ENCODE measurements at regions not wholly inside any gene's neighbourhood (a gene's known extent, or its start where the extent isn't known, plus 50 kb on each side); places are given as distances from the start of the nearest gene placed in this dataset.

- CTCF ChIA-PET, result interaction anchor here (0.5 to 1.9 kb wide), 3 partner anchors 9 to 243 kb away, joined by 3 to 6 read pairs (median 3); no protein-coding TSS in a partner anchor
- H3K36me3 Mint-ChIP-seq, result no peaks in the 10 kb centered on the region
- peaks cover 7% of the 10 kb centered on the region for H3K4me1 Mint-ChIP-seq
- H3K27me3 Mint-ChIP-seq, result peaks cover 42% of the 10 kb centered on the region
- ATAC-seq (no peak), DNase-seq (no peak)
- no peak overlapping the region for H3K4me3 Mint-ChIP-seq
- no peaks in the 10 kb centered on the region for H3K9me3 Mint-ChIP-seq (ENCODE audit: low read depth)
- no peak overlapping the region for H3K27ac Mint-ChIP-seq
These were observed 105.4 kb upstream of the MBNL2 start for GRCh38 chr13:97116754-97117153.

DNA sequence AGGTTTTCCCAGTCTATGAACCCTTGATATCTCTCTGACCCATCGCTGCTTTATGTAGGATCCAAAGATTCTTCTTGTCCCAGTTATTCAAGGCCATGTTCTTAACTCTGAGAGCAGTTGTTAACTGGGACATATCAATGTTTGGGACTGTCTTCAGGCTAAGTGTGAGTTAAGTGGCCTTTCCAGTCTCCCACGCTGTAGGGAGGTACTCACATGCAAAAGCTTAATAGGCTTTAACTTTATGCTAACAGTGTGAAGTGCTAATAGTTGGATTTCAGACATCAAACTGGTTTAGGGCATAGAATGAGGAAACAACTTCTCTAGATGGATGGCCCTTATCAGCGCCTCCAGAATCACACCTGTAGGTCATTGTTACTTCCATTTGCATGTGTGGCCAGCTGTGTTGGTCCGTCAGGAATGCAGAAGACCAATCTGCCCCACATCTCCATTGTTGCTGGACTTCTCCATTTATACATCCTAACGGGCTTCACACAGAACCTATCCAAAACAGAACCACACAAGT, 104.7 kb upstream of the MBNL2 start:
- peaks cover 44% of the 10 kb centered on the region for H3K27me3 Mint-ChIP-seq
- CTCF ChIA-PET, result interaction anchor here (0.5 to 1.9 kb wide), 3 partner anchors 8 to 242 kb away, joined by 3 to 6 read pairs (median 3); no protein-coding TSS in a partner anchor
- H3K4me3 Mint-ChIP-seq, result no peak overlapping the region

GRCh38 chr13:97119943-97120342, 102.2 kb upstream of the MBNL2 start:
- H3K4me1 Mint-ChIP-seq, result peaks cover 1% of the 10 kb centered on the region
- no peak for ATAC-seq
- H3K27ac Mint-ChIP-seq, result no peak overlapping the region
- CTCF ChIA-PET, result no interaction called here
- no peaks in the 10 kb centered on the region for H3K9me3 Mint-ChIP-seq (ENCODE audit: low read depth)
- DNase-seq, result no peak
- H3K27me3 Mint-ChIP-seq, result peaks cover 46% of the 10 kb centered on the region
- H3K4me3 Mint-ChIP-seq, result no peak overlapping the region
- no peaks in the 10 kb centered on the region for H3K36me3 Mint-ChIP-seq

More for the DNA sequence above, 104.7 kb upstream of the MBNL2 start:
- peaks cover 7% of the 10 kb centered on the region for H3K4me1 Mint-ChIP-seq
- no peak overlapping the region for H3K27ac Mint-ChIP-seq
- ATAC-seq (no peak), DNase-seq (no peak)
- H3K36me3 Mint-ChIP-seq, result no peaks in the 10 kb centered on the region
- no peaks in the 10 kb centered on the region for H3K9me3 Mint-ChIP-seq (ENCODE audit: low read depth)

DNA sequence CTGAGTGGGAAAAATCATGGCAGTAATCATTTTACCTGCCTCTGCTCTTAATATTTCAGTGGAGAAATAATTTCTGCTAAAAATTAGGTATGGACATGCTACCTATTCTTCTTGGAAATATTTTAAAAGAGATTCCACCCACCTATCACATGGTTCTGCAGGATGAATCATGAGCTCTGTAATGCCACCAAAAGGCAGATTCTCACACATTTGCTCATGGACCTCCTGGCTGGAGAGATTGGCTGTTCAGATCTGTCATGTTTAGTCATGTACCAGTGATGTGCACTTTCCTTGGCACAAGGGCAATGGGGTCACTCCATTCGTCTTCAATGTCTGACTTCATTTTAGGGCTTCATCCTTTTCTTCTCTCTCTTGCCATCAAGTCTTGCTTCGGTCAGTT, 101.8 kb upstream of the MBNL2 start:
- H3K4me3 Mint-ChIP-seq, result no peak overlapping the region
- peaks cover 4% of the 10 kb centered on the region for H3K4me1 Mint-ChIP-seq
- ATAC-seq, result no peak
- peaks cover 44% of the 10 kb centered on the region for H3K27me3 Mint-ChIP-seq
- no peak overlapping the region for H3K27ac Mint-ChIP-seq
- CTCF ChIA-PET, result interaction anchor here (1.0 kb wide), 1 partner anchor 11 kb away, joined by 3 read pairs; no protein-coding TSS in a partner anchor
- H3K36me3 Mint-ChIP-seq, result no peaks in the 10 kb centered on the region
- DNase-seq, result no peak
- no peaks in the 10 kb centered on the region for H3K9me3 Mint-ChIP-seq (ENCODE audit: low read depth)

GRCh38 chr13:97120976-97121375, 101.2 kb upstream of the MBNL2 start:
- CTCF ChIA-PET, result interaction anchor here (1.0 kb wide), 1 partner anchor 12 kb away, joined by 3 read pairs; no protein-coding TSS in a partner anchor
- Mint-ChIP-seq H3K27me3 (peaks cover 41% of the 10 kb centered on the region), H3K4me3 (no peak overlapping the region), H3K36me3 (no peaks in the 10 kb centered on the region), H3K27ac (no peak overlapping the region), H3K9me3 (ENCODE audit: low read depth) (no peaks in the 10 kb centered on the region), H3K4me1 (peaks cover 11% of the 10 kb centered on the region)
- no peak for DNase-seq
- ATAC-seq, result no peak

DNA sequence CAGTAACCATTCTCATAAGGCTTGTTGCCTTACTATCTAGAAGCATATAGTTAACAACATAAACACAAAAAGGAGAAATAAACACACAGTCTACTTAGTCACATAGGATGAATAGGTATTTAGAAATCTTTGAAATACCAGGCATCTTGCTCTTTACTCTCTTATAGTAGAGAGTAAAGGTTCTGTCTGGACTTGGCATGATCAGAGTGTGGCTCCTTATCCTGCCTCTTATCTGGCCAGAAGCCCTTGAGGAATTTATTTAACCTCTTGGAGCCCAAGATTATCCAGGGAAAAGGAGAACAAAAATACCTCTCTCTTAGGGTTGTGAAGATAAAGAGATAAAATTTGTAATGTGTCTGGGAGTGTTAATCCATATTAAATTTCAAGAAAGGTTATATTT, 100.2 kb upstream of the MBNL2 start:
- Mint-ChIP-seq H3K9me3 (ENCODE audit: low read depth) (no peaks in the 10 kb centered on the region), H3K4me1 (peaks cover 20% of the 10 kb centered on the region), H3K27me3 (peaks cover 36% of the 10 kb centered on the region), H3K27ac (no peak overlapping the region), H3K4me3 (no peak overlapping the region), H3K36me3 (no peaks in the 10 kb centered on the region)
- ATAC-seq, result no peak
- no peak for DNase-seq
- CTCF ChIA-PET, result no interaction called here

DNA sequence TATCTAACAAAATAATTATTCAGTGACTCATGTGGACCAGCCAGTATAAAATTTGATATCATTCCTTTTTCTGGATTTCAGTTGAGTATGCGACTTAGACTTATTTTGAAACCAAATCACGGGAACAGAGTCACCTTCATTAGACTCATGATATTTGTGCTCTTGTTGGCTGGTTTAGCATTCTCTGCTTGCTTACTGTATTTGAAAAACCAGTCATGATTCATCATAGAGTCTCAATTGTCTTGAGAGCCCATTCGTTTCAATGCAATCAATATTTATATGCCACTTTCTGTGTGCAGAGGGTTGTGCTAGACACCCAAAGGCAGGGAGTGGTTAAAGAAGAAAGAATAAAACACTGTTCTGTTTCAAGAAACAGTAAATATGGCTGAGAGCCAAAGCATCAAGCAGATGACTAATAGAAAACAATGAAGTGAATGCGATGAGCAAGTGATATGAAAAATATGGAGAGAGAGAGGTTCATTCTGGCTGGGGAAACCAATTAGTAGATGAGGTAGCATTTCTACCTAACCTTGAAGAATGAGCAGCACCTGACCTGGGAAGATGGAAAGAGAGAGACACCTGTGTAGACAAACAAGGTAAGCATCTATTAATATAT, 99.6 kb upstream of the MBNL2 start:
- no peaks in the 10 kb centered on the region for H3K9me3 Mint-ChIP-seq (ENCODE audit: low read depth)
- peaks cover 36% of the 10 kb centered on the region for H3K27me3 Mint-ChIP-seq
- H3K27ac Mint-ChIP-seq, result no peak overlapping the region
- ATAC-seq, result no peak
- DNase-seq, result no peak
- no peak overlapping the region for H3K4me3 Mint-ChIP-seq
- H3K4me1 Mint-ChIP-seq, result peaks cover 21% of the 10 kb centered on the region
- CTCF ChIA-PET, result interaction anchor here (0.8 to 1.0 kb wide), 2 partner anchors 12 to 14 kb away, joined by 3 to 6 read pairs; no protein-coding TSS in a partner anchor
- H3K36me3 Mint-ChIP-seq, result no peaks in the 10 kb centered on the region

DNA sequence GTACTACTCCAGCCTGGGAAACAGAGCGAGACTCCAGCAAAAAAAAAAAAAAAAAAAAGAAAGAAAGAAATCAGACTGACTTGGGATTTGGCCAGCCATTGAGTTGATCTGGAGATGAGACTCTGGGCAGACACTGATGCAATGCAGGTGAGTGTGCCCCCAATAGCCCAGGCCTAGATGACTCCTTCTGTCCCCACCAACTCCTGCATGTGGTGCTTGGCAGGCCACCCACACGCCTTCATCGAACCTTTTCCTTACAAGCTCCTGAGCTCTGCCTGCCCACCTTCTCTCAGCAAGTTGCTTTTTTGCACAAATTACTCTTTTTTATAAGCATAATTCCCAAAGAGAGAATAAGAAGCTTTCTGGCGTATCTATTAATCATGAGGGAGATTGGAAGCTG, 97.9 kb upstream of the MBNL2 start:
- Mint-ChIP-seq H3K4me1 (peaks cover 21% of the 10 kb centered on the region), H3K4me3 (no peak overlapping the region), H3K9me3 (ENCODE audit: low read depth) (no peaks in the 10 kb centered on the region), H3K27me3 (peaks cover 27% of the 10 kb centered on the region), H3K36me3 (no peaks in the 10 kb centered on the region), H3K27ac (no peak overlapping the region)
- no peak for ATAC-seq
- no peak for DNase-seq
- CTCF ChIA-PET, result interaction anchor here (1.9 to 2.1 kb wide), 2 partner anchors 8 to 14 kb away, joined by 6 to 7 read pairs; no protein-coding TSS in a partner anchor

DNA sequence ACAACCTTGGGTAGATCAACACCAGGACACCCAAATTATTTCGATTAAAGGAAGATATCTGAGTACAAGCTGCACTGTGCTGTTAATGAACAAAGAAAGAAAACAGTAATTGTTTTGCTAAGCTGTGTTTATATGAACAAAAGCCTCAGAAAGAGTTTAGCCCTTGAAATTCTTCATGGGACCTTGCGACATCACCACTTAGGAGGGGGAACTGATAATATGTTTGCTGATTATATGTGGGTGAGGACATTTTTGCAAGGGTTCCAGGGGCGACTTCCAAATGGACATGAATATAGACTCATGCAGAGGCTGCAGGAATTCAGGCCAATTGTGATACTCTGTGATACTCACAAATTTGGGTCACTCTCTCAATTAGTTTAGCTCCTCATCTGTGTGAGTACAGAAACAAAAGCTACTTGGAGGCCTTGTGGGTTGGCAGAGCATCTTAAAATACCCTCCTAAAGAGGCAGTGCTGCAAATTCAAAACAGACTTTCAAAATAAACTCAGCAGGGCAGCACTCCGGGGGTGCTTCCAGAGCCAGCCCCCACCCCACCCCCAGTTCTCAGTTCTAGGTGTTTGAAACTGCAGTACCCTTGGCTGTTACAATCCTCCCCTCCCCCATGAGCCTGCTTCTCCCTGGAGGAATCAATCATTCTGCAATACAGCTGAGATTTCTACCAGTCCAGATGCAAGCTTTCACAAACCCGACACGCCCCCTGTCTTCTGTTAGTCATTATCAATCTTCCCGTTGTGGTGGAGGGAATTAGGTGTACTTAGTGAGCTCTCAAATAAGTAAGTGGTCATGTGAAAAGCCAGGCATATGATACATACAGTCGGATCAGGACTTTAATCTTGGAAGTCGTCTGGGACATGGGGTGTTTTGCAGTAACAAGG, 97.0 kb upstream of the MBNL2 start:
- no peak for DNase-seq
- Mint-ChIP-seq H3K4me3 (no peak overlapping the region), H3K4me1 (peaks cover 21% of the 10 kb centered on the region), H3K27me3 (peaks cover 27% of the 10 kb centered on the region), H3K27ac (no peak overlapping the region), H3K9me3 (ENCODE audit: low read depth) (no peaks in the 10 kb centered on the region), H3K36me3 (no peaks in the 10 kb centered on the region)
- peak; percentile 38 for ATAC-seq
- CTCF ChIA-PET, result interaction anchor here (0.8 to 2.1 kb wide), 3 partner anchors 9 to 314 kb away, joined by 3 to 7 read pairs (median 6); no protein-coding TSS in a partner anchor

DNA sequence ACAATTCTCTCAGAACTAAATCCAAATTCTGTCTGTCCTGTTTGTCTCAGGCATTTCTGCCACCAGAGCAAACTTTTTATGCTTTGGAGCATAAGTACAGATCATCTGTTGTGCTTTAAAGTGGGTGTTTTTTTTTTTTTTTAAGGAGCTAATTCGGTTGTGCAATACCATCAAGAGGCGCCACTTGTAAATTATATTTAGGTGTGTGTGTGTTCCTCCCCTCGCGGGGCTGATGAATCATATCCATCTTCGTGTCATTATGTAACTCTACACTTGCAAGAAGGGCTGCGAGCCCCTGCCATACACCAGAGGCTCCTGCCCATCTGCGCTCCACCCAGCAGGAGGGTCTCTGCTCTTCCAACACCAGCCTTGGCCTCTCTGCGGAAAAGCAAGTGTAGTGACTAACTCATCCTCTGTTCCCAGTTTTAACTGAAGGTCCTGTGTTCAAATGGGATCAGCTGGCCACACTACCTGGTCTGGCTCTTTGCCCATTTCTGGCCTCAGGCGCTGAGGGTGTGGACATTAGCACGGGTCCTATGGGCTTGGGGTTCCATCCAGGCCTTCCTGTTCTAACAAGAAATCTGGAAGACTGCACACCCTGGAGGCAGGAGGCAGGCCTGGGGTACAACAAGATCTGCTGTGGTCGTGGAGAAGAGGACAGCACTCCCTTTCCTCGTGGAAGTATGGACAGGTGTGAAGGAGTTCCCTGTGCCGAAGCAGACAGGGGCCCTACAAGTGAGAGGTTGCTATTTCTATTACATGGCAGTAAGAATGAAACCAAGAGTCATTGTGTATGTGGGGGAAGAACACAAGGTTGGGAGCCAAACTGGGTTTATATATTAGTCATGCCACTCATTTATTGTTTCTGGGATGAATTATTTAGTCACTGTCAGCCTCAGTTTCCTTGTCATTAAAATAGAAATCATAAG, 96.1 kb upstream of the MBNL2 start:
- H3K4me1 Mint-ChIP-seq, result peaks cover 21% of the 10 kb centered on the region
- H3K36me3 Mint-ChIP-seq, result no peaks in the 10 kb centered on the region
- CTCF ChIA-PET, result interaction anchor here (0.8 to 2.1 kb wide), 4 partner anchors 10 to 313 kb away, joined by 3 to 7 read pairs (median 6); no protein-coding TSS in a partner anchor
- H3K27me3 Mint-ChIP-seq, result peaks cover 28% of the 10 kb centered on the region
- H3K27ac Mint-ChIP-seq, result no peak overlapping the region
- no peaks in the 10 kb centered on the region for H3K9me3 Mint-ChIP-seq (ENCODE audit: low read depth)
- DNase-seq (no peak), ATAC-seq (peak; percentile 83)
- no peak overlapping the region for H3K4me3 Mint-ChIP-seq

DNA sequence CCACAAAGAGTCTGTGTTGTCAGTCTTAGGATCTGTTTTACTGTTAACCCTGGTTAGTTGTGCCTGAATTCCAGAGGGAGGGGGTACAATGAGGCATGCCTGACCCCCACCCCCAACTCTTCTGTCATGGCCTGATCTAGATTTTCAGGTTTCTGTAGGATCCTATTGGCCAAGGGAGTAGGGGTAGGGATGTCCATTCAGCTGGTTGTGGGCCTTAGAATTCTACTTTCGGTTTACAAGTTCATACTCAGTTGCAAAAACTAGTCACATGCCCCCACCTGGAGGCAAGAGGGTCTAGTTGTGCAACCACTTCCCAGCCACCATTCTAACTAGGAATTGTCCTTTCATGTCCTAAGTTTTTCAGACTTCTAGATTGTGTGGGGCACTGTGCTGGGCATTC, 94.3 kb upstream of the MBNL2 start:
- no peak overlapping the region for H3K27ac Mint-ChIP-seq
- H3K9me3 Mint-ChIP-seq (ENCODE audit: low read depth), result no peaks in the 10 kb centered on the region
- CTCF ChIA-PET, result interaction anchor here (0.7 to 2.0 kb wide), 2 partner anchors 16 to 18 kb away, joined by 3 to 5 read pairs; no protein-coding TSS in a partner anchor
- peaks cover 21% of the 10 kb centered on the region for H3K4me1 Mint-ChIP-seq
- no peak for ATAC-seq
- DNase-seq, result no peak
- peaks cover 23% of the 10 kb centered on the region for H3K27me3 Mint-ChIP-seq
- no peaks in the 10 kb centered on the region for H3K36me3 Mint-ChIP-seq
- no peak overlapping the region for H3K4me3 Mint-ChIP-seq

- ATAC-seq (no peak), DNase-seq (no peak)
- Mint-ChIP-seq H3K27ac (no peak overlapping the region), H3K4me3 (no peak overlapping the region), H3K9me3 (ENCODE audit: low read depth) (no peaks in the 10 kb centered on the region), H3K27me3 (peaks cover 13% of the 10 kb centered on the region), H3K4me1 (peaks cover 18% of the 10 kb centered on the region), H3K36me3 (no peaks in the 10 kb centered on the region)
- CTCF ChIA-PET, result interaction anchor here (1.6 to 2.3 kb wide), 3 partner anchors 16 to 229 kb away, joined by 3 to 6 read pairs (median 4); no protein-coding TSS in a partner anchor
These were observed 91.9 kb upstream of the MBNL2 start for GRCh38 chr13:97130190-97130589.

Data from activated CD8-positive, alpha-beta memory T cell treated with anti-CD3 and anti-CD28 coated beads, Interleukin-2, amount 10 ng/mL, durations not matched to agents 7 days and 5 days (primary cell).